Stomach (tissue), 4 donors: ENCODE measurements at regions not wholly inside any gene's neighbourhood (a gene's known extent, or its start where the extent isn't known, plus 50 kb on each side); places are given as distances from the start of the nearest gene placed in this dataset.

ENCODE experiments used
- EP300 ChIP-seq: sonication (generic); formaldehyde crosslinking; IDR thresholded peaks from one replicate; pipeline ENCODE4 v1.6.1; 2017; ENCODE audit warnings: antibody characterized with exemption
- POLR2AphosphoS5 ChIP-seq, 3 donors: sonication (generic); formaldehyde crosslinking; IDR thresholded peaks; one replicate each; pipeline ENCODE4 v1.6.1; 2016; ENCODE audit warnings: antibody characterized with exemption in 3 of 3
- TF ChIP-seq, protein P1 (sequence below), 7 experiments: fragments of 450-650 bp in 4 of 7; fragments of 200-600 bp in 3 of 7; sonication (generic) in 3 of 7; IDR thresholded peaks; one replicate each; pipeline ENCODE4 v1.5.1; 2016 to 2019; ENCODE audit warnings: antibody characterized with exemption in 7 of 7, control low read depth in 2 of 7, mild to moderate bottlenecking in 1 of 7

DNA sequence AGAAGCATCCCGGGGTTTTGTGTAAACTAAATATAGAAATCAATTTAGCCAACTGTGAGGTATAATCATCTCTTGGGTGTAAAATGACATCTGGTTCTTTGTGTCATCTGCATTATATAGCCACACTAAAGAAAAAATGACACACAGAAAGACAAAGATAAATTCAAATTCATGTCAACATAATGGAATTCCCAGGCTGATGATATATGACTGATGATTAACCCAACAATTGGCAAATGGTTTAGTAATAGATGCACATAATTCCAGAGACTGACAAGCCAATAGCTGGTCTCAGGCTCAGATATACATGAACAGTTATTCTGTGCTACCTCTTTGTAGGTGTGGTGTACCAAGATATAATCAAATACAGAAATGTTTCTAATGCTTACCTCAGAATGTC is 375.4 kb upstream of the PITX2 start:
- TF ChIP-seq, protein P1, sequence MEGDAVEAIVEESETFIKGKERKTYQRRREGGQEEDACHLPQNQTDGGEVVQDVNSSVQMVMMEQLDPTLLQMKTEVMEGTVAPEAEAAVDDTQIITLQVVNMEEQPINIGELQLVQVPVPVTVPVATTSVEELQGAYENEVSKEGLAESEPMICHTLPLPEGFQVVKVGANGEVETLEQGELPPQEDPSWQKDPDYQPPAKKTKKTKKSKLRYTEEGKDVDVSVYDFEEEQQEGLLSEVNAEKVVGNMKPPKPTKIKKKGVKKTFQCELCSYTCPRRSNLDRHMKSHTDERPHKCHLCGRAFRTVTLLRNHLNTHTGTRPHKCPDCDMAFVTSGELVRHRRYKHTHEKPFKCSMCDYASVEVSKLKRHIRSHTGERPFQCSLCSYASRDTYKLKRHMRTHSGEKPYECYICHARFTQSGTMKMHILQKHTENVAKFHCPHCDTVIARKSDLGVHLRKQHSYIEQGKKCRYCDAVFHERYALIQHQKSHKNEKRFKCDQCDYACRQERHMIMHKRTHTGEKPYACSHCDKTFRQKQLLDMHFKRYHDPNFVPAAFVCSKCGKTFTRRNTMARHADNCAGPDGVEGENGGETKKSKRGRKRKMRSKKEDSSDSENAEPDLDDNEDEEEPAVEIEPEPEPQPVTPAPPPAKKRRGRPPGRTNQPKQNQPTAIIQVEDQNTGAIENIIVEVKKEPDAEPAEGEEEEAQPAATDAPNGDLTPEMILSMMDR (IDR thresholded peaks at IDR 0.05) = no peak
- no peak for TF ChIP-seq POLR2AphosphoS5 (IDR thresholded peaks at IDR 0.05)
- no peak for TF ChIP-seq EP300
